Progenitor cell of endocrine pancreas (in vitro differentiated cells): ENCODE measurements at regions not wholly inside any gene's neighbourhood (a gene's known extent, or its start where the extent isn't known, plus 50 kb on each side); places are given as distances from the start of the nearest gene placed in this dataset.
"Not testable (repeated sequence)": the region's sequence is repeated elsewhere in the genome, so short reads cannot be mapped to it uniquely, and the experiment has no call there.

Source experiments
- DNase-seq: peaks from one replicate; pipeline ENCODE4 v3.0.0; 2021; ENCODE audit warnings: low spot score; ENCODE audit not compliant: unreplicated experiment
- H3K27ac Mint-ChIP-seq: 2 replicates; pipeline ENCODE4 v1.8.0; 2021; ENCODE audit warnings: mild to moderate bottlenecking, moderate library complexity, mixed read lengths
- H3K27me3 Mint-ChIP-seq: 2 replicates; pipeline ENCODE4 v1.8.0; 2021; ENCODE audit warnings: mixed read lengths
- H3K36me3 Mint-ChIP-seq: 2 replicates; pipeline ENCODE4 v1.8.0; 2022; ENCODE audit warnings: mixed read lengths; ENCODE audit not compliant: insufficient read depth
- H3K4me1 Mint-ChIP-seq: 2 replicates; pipeline ENCODE4 v1.8.0; 2021; ENCODE audit warnings: low read depth, mixed read lengths
- H3K4me3 Mint-ChIP-seq: 2 replicates; pipeline ENCODE4 v1.8.0; 2021; ENCODE audit warnings: low read depth, mild to moderate bottlenecking, moderate library complexity, mixed read lengths
- H3K9me3 Mint-ChIP-seq: 2 replicates; pipeline ENCODE4 v1.8.0; 2021; ENCODE audit warnings: low read depth, mixed read lengths
- TF ChIP-seq, protein P1 (sequence below): fragments of 200-600 bp; sonication (generic); IDR thresholded peaks from one replicate; pipeline ENCODE4 v1.5.0; 2021; ENCODE audit warnings: antibody characterized with exemption, mild to moderate bottlenecking; ENCODE audit not compliant: unreplicated experiment

DNA sequence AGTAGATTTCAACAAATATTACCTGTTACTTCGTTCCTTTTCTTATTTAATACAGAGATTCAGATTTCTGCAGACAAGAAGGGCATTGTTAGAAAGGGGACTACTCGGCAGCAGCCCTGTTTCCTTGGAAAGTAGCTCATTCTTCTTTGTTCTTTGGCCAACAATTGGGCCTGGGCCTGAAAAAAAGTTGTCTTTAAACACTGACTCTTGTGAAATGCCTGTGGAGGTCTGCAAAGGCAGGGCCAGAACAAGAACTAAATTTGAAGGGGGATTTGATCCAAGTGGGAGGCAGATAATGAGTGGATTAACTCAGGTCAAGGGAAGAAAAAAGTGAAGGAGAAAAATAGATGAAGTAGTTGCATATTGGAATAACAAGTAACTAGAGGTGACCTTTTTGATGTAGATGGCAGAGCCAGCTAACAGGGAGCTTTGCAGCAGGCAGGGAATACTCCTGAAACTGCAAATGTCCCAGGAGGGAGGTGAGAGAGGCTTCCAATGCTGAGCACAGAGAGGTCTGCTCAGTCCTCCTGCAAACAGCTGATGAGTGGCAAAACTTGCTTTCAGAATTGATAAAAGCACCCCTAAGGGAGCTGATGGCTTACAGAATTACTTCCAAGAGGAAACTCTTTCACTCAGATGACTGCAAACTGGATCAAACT, 393.2 kb upstream of the HS3ST1 start:
- no peak overlapping the region for H3K4me3 Mint-ChIP-seq
- no peaks in the 10 kb centered on the region for H3K27me3 Mint-ChIP-seq
- peaks cover 3% of the 10 kb centered on the region for H3K9me3 Mint-ChIP-seq
- DNase-seq: no peak
- H3K36me3 Mint-ChIP-seq: no peaks in the 10 kb centered on the region
- peaks cover 1% of the 10 kb centered on the region for H3K4me1 Mint-ChIP-seq
- H3K27ac Mint-ChIP-seq: no peak overlapping the region
- TF ChIP-seq, protein P1, sequence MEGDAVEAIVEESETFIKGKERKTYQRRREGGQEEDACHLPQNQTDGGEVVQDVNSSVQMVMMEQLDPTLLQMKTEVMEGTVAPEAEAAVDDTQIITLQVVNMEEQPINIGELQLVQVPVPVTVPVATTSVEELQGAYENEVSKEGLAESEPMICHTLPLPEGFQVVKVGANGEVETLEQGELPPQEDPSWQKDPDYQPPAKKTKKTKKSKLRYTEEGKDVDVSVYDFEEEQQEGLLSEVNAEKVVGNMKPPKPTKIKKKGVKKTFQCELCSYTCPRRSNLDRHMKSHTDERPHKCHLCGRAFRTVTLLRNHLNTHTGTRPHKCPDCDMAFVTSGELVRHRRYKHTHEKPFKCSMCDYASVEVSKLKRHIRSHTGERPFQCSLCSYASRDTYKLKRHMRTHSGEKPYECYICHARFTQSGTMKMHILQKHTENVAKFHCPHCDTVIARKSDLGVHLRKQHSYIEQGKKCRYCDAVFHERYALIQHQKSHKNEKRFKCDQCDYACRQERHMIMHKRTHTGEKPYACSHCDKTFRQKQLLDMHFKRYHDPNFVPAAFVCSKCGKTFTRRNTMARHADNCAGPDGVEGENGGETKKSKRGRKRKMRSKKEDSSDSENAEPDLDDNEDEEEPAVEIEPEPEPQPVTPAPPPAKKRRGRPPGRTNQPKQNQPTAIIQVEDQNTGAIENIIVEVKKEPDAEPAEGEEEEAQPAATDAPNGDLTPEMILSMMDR: no peak

DNA sequence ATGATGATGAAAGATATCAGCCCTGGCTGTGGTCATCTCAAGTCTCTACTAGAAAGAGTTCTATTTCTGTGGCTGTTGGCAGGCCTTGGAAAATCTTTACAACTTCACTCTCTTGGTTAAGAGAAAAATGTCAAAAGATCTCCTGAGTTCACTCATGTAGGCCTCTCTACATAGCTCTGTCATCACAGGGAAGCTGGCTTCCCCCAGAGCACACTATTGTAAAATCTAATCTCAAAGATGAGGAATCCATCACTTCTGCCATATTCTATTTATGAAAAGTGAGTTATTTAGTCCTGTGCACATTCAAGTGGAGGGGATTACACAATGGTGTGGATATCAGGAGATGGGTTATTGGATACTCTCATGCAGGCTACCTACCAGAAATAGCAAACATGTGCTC, 388.4 kb upstream of the HS3ST1 start:
- H3K4me3 Mint-ChIP-seq: no peak overlapping the region
- H3K9me3 Mint-ChIP-seq: no peaks in the 10 kb centered on the region
- H3K36me3 Mint-ChIP-seq: no peaks in the 10 kb centered on the region
- H3K4me1 Mint-ChIP-seq: peaks cover 1% of the 10 kb centered on the region
- no peak overlapping the region for H3K27ac Mint-ChIP-seq
- TF ChIP-seq, protein P1: no peak
- no peak for DNase-seq
- H3K27me3 Mint-ChIP-seq: no peaks in the 10 kb centered on the region

DNA sequence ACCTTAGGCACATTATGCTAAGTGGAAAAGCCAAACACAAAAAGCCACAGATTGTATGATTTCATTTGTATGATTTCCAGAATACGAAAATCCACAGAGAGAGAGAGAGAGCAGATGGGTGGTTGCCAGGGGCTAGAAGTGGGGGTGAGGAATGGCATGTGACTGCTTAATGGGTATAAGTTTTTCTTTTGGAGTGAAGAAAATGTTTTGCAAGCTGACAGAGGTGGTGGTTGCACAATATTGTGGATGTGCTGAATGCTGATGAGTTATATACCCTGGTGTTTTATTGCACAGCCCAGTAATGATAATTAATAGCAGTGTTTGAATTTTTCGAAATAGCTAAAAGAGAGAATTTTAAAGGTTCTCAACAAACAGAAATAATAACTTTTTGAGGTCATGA, 386.1 kb upstream of the HS3ST1 start:
- no peak overlapping the region for H3K4me3 Mint-ChIP-seq
- H3K36me3 Mint-ChIP-seq: no peaks in the 10 kb centered on the region
- TF ChIP-seq, protein P1: no peak
- no peak overlapping the region for H3K27ac Mint-ChIP-seq
- no peaks in the 10 kb centered on the region for H3K9me3 Mint-ChIP-seq
- no peaks in the 10 kb centered on the region for H3K27me3 Mint-ChIP-seq
- H3K4me1 Mint-ChIP-seq: no peaks in the 10 kb centered on the region
- no peak for DNase-seq

DNA sequence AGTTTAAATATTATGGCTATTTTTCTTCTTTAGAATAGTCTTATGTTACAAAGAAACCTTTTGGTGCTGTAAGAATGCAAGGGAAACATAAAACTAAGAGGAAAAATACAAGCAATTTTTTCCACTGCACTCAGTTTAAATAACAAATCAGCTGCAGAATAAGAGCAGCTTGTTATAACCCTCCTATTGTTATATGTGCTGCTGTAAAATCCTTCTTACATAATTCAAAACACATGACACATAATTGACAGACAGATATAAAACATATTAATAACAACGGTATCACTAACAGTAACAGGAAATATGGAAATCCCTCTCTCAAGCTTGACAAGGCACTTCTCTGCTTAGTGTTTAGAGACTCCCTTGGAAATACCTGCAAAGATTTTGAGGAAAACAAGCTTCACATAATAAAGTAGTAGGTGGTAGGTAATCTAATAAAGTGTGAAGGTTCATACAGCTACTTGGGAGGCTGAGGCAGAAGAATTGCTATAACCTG, 385.3 kb upstream of the HS3ST1 start:
- H3K4me3 Mint-ChIP-seq: no peak overlapping the region
- no peaks in the 10 kb centered on the region for H3K36me3 Mint-ChIP-seq
- H3K27me3 Mint-ChIP-seq: no peaks in the 10 kb centered on the region
- DNase-seq: no peak
- TF ChIP-seq, protein P1: no peak
- H3K4me1 Mint-ChIP-seq: no peaks in the 10 kb centered on the region
- no peaks in the 10 kb centered on the region for H3K9me3 Mint-ChIP-seq
- H3K27ac Mint-ChIP-seq: no peak overlapping the region

GRCh38 chr4:11811521-11811920, 382.8 kb upstream of the HS3ST1 start:
- not testable (repeated sequence) for H3K4me3 Mint-ChIP-seq

GRCh38 chr4:11805842-11806241, 377.1 kb upstream of the HS3ST1 start:
- no peak for DNase-seq
- Mint-ChIP-seq H3K27me3 (no peaks in the 10 kb centered on the region), H3K4me1 (peaks cover 7% of the 10 kb centered on the region), H3K4me3 (no peak overlapping the region), H3K27ac (no peak overlapping the region), H3K36me3 (no peaks in the 10 kb centered on the region), H3K9me3 (no peaks in the 10 kb centered on the region)
- TF ChIP-seq, protein P1: peak; percentile 55

More at GRCh38 chr4:11811521-11811920, 382.8 kb upstream of the HS3ST1 start:
- H3K36me3 Mint-ChIP-seq, H3K27me3 Mint-ChIP-seq, H3K9me3 Mint-ChIP-seq, DNase-seq, H3K4me1 Mint-ChIP-seq, H3K27ac Mint-ChIP-seq: not testable (repeated sequence)
